Stimulated activated effector memory CD8-positive, alpha-beta T cell treated with anti-CD3 and anti-CD28 coated beads, Interleukin-12 subunit alpha, Interleukin-12 subunit beta, amount 100 ng/mL, for 72 hours (primary cell): ENCODE measurements at regions not wholly inside any gene's neighbourhood (a gene's known extent, or its start where the extent isn't known, plus 50 kb on each side); places are given as distances from the start of the nearest gene placed in this dataset.

Experiments
- ATAC-seq: fragments of 150-1000 bp; cut with Tn5 transposase; 2 replicates; pipeline ENCODE4 v1.10.0; 2021
- DNase-seq, 2 donors: peaks; one replicate each; pipeline ENCODE4 v3.0.0; 2021 to 2022; ENCODE audit warnings: low spot score in 2 of 2
- H3K27ac Mint-ChIP-seq: one replicate; pipeline ENCODE4 v1.8.0; 2022; ENCODE audit warnings: mild to moderate bottlenecking, mixed read lengths
- H3K36me3 Mint-ChIP-seq: one replicate; pipeline ENCODE4 v1.8.0; 2022; ENCODE audit warnings: mild to moderate bottlenecking, mixed read lengths
- H3K4me1 Mint-ChIP-seq: one replicate; pipeline ENCODE4 v1.8.0; 2022; ENCODE audit warnings: mixed read lengths
- H3K4me3 Mint-ChIP-seq: one replicate; pipeline ENCODE4 v1.8.0; 2022; ENCODE audit warnings: mild to moderate bottlenecking, mixed read lengths
- H3K9me3 Mint-ChIP-seq: one replicate; pipeline ENCODE4 v1.8.0; 2022; ENCODE audit warnings: mixed read lengths

DNA sequence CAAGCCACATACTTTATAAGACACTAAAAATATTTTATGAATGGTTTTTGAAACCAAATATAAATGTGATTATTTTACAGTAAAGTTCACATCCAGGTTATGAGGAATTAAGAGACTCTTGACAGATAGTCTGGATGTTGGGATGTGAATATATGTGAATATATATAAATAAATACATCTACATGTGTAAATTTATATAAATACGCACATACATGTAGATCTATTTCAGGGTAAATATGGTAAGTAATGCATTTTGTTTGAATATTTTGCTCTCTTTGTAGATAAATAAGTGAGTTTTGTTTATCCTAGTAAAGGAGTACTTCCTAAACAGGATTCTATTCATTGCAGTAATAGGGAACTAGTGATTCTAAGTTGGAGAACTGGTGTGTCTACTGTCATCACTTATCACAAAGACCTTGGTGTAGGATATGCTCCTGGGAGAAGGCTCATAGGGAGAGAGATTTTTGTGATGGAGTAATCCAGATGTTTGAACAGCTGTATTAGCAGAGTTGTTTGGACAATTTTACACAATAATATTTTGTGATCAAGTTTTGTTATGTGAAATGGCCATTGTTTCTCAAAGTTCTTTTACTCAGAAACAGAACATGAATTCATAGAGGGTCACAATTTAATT lies 60.2 kb upstream of the NT5C1B start:
- H3K4me1 Mint-ChIP-seq: no peaks in the 10 kb centered on the region
- peaks cover 4% of the 10 kb centered on the region for H3K9me3 Mint-ChIP-seq
- H3K36me3 Mint-ChIP-seq: no peaks in the 10 kb centered on the region
- ATAC-seq (no peak), DNase-seq (no peak)
- no peak overlapping the region for H3K4me3 Mint-ChIP-seq
- H3K27ac Mint-ChIP-seq: no peak overlapping the region

- Mint-ChIP-seq H3K36me3 (no peaks in the 10 kb centered on the region), H3K4me1 (no peaks in the 10 kb centered on the region), H3K27ac (no peak overlapping the region), H3K9me3 (peaks cover 7% of the 10 kb centered on the region), H3K4me3 (no peak overlapping the region)
- no peak for ATAC-seq
- no peak for DNase-seq
These were observed 58.8 kb upstream of the NT5C1B start for GRCh38 chr2:18648161-18648560.

DNA sequence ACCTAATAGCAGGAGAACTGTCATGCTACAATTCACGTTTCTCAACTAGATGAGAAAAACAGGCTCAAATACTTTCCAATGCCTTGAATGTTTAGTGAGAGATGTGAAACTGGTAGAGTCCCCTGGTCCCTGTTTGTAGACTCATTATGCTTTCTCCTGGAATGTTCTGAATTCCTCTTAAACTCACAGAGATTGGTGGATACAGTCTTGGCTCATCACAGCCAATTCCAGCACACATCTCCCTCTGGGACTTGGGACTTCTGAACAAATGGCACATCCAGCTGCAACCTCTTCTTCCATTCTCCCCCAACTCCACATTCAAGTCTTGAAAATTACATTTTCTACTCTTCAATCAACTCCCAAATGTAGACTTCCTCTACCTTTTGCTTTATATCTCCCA lies 58.4 kb upstream of the NT5C1B start:
- no peaks in the 10 kb centered on the region for H3K4me1 Mint-ChIP-seq
- ATAC-seq: no peak
- H3K4me3 Mint-ChIP-seq: no peak overlapping the region
- no peaks in the 10 kb centered on the region for H3K36me3 Mint-ChIP-seq
- H3K9me3 Mint-ChIP-seq: peaks cover 7% of the 10 kb centered on the region
- no peak for DNase-seq
- H3K27ac Mint-ChIP-seq: no peak overlapping the region

- Mint-ChIP-seq H3K9me3 (peaks cover 7% of the 10 kb centered on the region), H3K27ac (no peak overlapping the region), H3K4me3 (no peak overlapping the region), H3K36me3 (no peaks in the 10 kb centered on the region), H3K4me1 (no peaks in the 10 kb centered on the region)
- DNase-seq (no peak), ATAC-seq (no peak)
These were observed 55.9 kb upstream of the NT5C1B start for GRCh38 chr2:18645315-18645714.

DNA sequence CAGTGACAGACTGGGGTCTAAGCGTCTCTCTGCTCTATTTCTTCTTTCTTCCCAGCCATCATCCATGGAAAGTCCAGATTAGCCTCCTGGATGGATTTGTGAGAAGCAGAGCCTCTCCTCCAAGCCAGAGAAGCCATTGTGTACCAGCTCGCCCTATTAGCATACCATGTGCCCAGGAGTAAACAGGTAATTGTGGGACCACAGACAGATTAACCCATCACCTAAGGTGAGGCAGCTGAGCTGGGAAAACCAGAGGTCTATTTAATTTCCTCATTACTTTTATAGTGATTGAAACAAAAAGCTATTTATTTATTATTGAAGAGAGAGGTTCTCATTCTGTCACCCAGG lies 54.7 kb upstream of the NT5C1B start:
- Mint-ChIP-seq H3K4me1 (no peaks in the 10 kb centered on the region), H3K27ac (no peak overlapping the region), H3K9me3 (peaks cover 7% of the 10 kb centered on the region), H3K36me3 (no peaks in the 10 kb centered on the region), H3K4me3 (no peak overlapping the region)
- ATAC-seq (no peak), DNase-seq (no peak)

DNA sequence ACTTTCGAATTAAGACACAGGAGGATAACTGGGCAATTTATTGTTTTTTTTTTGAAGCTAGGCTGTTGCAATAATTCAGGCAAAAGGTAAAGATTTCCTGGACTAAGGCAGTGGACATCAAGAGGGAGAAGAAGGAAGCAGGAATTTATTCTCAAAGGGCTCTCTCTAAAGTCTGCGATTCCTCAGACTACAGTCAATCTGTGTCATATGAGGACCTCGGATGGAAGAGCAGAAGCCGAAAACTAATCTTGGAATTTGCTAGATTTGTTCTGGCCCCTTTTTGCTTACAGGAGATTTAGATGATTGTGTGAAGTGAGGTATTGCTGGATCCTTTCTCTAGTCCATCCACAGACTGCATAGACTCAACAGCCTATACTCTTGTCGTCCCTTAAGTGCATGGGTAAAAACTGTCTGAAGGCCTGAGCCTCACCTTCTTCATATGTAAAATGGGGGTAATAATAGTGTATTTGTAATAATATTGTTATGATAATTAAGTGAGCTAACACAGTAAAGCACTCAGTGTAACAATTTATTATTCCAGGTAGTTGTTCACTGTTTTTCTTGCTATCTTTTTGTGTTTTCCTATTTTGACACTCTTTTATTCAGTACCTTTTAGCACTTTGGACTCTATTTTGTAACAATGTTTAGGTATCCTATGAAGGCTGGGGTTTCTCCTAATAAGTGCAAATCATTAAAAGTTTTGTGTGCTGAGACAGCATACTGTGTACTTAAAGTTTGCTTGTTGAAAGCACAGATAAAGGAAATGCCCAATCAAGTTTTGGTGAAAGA lies 54.2 kb upstream of the NT5C1B start:
- ATAC-seq (no peak), DNase-seq (no peak)
- Mint-ChIP-seq H3K9me3 (peaks cover 7% of the 10 kb centered on the region), H3K36me3 (no peaks in the 10 kb centered on the region), H3K4me3 (no peak overlapping the region), H3K4me1 (no peaks in the 10 kb centered on the region), H3K27ac (no peak overlapping the region)

- H3K4me3 Mint-ChIP-seq: no peak overlapping the region
- peaks cover 14% of the 10 kb centered on the region for H3K9me3 Mint-ChIP-seq
- ATAC-seq (no peak), DNase-seq (no peak)
- no peak overlapping the region for H3K27ac Mint-ChIP-seq
- H3K36me3 Mint-ChIP-seq: no peaks in the 10 kb centered on the region
- no peaks in the 10 kb centered on the region for H3K4me1 Mint-ChIP-seq
These were observed 52.5 kb upstream of the NT5C1B start for GRCh38 chr2:18641823-18642222.

DNA sequence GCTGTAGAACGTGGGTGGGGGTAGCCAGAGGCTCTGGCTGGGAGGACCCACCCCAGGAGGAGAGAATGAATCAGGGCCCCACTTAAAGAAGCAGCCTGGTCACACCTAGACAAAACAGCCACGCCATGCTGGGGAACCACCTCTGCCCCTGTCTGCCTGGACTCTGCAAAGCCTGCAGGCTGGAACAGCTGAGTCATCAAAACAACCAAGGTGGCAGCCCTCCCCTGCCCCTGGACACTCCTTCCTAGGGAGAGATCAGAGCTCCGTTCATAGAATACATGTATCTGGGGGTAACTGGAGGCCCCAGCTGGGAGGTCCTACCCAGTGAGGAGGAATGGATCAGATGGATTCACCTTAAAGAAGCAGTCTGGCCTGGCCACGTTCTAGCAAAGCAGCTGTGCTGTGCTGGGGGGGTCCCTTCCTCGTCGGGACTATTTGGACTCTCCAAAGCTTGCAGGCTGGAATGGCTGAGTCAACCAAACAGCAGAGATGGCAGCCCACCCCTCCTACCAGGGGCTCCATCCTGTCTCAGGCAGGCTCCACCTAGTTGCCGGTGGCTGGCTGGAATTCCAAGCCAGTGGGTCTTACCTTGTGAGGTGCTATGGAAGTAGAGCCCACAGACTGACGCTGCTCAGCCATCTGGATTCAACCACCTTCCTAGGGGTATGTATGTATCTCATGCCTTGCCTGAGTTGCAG lies 50.5 kb upstream of the NT5C1B start:
- ATAC-seq (no peak), DNase-seq (no peak)
- Mint-ChIP-seq H3K4me3 (no peak overlapping the region), H3K27ac (no peak overlapping the region), H3K36me3 (peaks cover 5% of the 10 kb centered on the region), H3K9me3 (peaks cover 17% of the 10 kb centered on the region), H3K4me1 (no peaks in the 10 kb centered on the region)
